ENCODE measurements at regions not wholly inside any gene's neighbourhood (a gene's known extent, or its start where the extent isn't known, plus 50 kb on each side); places are given as distances from the start of the nearest gene placed in this dataset.
A peak's percentile ranks its signal among the peaks of the same experiment; 100 is the strongest.

DNA sequence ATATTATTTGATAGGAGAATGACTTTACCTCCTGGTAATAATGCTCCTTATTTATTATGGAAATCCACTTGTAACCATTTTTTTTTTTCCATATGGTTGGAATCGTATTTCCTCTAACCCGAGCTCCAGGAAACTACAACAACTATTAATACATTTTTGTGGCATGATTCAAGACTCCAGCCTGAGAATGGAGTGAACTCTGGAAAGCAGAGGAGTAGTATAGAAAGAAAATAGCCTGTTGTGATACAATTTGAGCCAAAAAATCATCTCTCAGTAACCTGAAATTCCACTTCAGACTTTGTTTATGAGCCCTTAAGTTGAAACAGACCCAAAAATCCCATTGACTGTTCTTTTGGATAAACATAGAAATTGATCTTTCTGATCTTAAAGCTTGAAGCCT lies 921.1 kb downstream of the SOCS6 start:
- no peaks in the 10 kb centered on the region for H3K4me1 ChIP-seq (ENCODE audit: insufficient read depth, low read length, poor library complexity, severe bottlenecking)
- TF ChIP-seq, protein P1, sequence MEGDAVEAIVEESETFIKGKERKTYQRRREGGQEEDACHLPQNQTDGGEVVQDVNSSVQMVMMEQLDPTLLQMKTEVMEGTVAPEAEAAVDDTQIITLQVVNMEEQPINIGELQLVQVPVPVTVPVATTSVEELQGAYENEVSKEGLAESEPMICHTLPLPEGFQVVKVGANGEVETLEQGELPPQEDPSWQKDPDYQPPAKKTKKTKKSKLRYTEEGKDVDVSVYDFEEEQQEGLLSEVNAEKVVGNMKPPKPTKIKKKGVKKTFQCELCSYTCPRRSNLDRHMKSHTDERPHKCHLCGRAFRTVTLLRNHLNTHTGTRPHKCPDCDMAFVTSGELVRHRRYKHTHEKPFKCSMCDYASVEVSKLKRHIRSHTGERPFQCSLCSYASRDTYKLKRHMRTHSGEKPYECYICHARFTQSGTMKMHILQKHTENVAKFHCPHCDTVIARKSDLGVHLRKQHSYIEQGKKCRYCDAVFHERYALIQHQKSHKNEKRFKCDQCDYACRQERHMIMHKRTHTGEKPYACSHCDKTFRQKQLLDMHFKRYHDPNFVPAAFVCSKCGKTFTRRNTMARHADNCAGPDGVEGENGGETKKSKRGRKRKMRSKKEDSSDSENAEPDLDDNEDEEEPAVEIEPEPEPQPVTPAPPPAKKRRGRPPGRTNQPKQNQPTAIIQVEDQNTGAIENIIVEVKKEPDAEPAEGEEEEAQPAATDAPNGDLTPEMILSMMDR (conservative IDR thresholded peaks at IDR 0.05; ENCODE audit: low read depth, low read length), result no peak
- no peak for TF ChIP-seq EZH2 (IDR thresholded peaks at IDR 0.05; ENCODE audit: borderline replicate concordance, low read depth, low read length, poor library complexity, severe bottlenecking)
- no peak overlapping the region for H3K4me3 ChIP-seq (ENCODE audit: low read depth, low read length, poor library complexity, severe bottlenecking)
- ChIA-PET POLR2A (ENCODE audit: low non-redundant PET) (no interaction called here), CTCF (no interaction called here)
- no TSS peak for BruUV-seq (replicated peaks)
- H3K27me3 ChIP-seq (replicated peaks; ENCODE audit: insufficient read depth, low read depth, low read length, poor library complexity), result no peaks in the 10 kb centered on the region
- DNase-seq (ENCODE audit: low spot score), result peak; percentile 16
- intact Hi-C loops (cut with micrococcal nuclease; ENCODE audit: unreplicated experiment), result no loop called here
- H3K9me3 ChIP-seq (ENCODE audit: low read depth, low read length, poor library complexity, severe bottlenecking), result no peaks in the 10 kb centered on the region
- no peaks in the 10 kb centered on the region for H3K36me3 ChIP-seq (ENCODE audit: insufficient read depth, low read length, poor library complexity, severe bottlenecking)
- H3K27ac ChIP-seq (ENCODE audit: low read depth, low read length, poor library complexity, severe bottlenecking), result no peak overlapping the region

DNA sequence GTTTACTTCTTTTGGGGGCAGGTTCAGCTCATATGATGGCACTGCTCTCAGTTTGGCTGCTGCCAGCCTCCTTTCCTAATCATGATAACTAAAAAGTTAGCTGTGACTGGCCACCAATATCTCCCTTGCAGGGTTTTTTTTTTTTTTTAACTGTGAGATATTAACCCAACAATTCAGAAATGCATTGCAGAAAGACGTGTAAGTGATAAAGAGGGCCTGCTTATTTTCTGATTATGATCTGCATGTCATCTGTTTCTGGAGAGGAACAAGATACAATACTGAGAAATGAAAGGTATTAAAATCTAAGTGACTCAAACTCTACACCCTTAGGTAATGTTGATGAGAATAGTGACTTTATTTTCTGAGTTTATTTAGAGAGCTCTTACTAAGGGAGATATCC lies 905.6 kb downstream of the SOCS6 start:
- no TSS peak for BruUV-seq (replicated peaks)
- Histone ChIP-seq H3K4me3 (ENCODE audit: low read depth, low read length, poor library complexity, severe bottlenecking) (no peak overlapping the region), H3K27me3 (replicated peaks; ENCODE audit: insufficient read depth, low read depth, low read length, poor library complexity) (no peaks in the 10 kb centered on the region), H3K27ac (ENCODE audit: low read depth, low read length, poor library complexity, severe bottlenecking) (no peak overlapping the region), H3K36me3 (ENCODE audit: insufficient read depth, low read length, poor library complexity, severe bottlenecking) (no peaks in the 10 kb centered on the region), H3K9me3 (ENCODE audit: low read depth, low read length, poor library complexity, severe bottlenecking) (no peaks in the 10 kb centered on the region), H3K4me1 (ENCODE audit: insufficient read depth, low read length, poor library complexity, severe bottlenecking) (no peaks in the 10 kb centered on the region)
- DNase-seq (ENCODE audit: low spot score), result no peak
- TF ChIP-seq EZH2 (IDR thresholded peaks at IDR 0.05; ENCODE audit: borderline replicate concordance, low read depth, low read length, poor library complexity, severe bottlenecking), result no peak
- TF ChIP-seq, protein P1 (conservative IDR thresholded peaks at IDR 0.05; ENCODE audit: low read depth, low read length), result no peak
- ChIA-PET CTCF (no interaction called here), POLR2A (ENCODE audit: low non-redundant PET) (no interaction called here)
- intact Hi-C loops (cut with micrococcal nuclease; ENCODE audit: unreplicated experiment), result no loop called here

DNA sequence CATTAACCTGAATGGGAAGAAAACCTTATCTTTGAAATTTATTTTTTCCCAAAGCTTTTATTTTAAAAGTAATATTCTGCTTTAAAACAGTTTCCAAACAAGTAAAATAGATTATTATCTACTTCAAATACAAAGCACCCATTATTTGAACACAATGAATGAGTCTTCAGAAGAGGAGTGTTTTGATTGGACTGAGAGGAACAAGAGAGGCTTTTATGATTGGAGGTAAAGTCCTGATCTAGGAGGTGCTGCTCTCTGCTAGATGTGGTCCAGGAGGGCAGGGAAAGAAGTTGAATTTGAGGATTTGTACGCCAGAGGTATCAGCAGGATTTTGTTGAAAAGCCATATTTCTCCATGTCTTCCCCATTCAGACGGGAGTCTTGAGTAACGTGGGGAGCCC lies 900.7 kb downstream of the SOCS6 start:
- H3K9me3 ChIP-seq (ENCODE audit: low read depth, low read length, poor library complexity, severe bottlenecking), result no peaks in the 10 kb centered on the region
- POLR2A ChIA-PET (ENCODE audit: low non-redundant PET), result no interaction called here

More for the DNA sequence above, 900.7 kb downstream of the SOCS6 start:
- no peak for DNase-seq (ENCODE audit: low spot score)
- intact Hi-C loops (cut with micrococcal nuclease; ENCODE audit: unreplicated experiment), result no loop called here
- no peak for TF ChIP-seq EZH2 (IDR thresholded peaks at IDR 0.05; ENCODE audit: borderline replicate concordance, low read depth, low read length, poor library complexity, severe bottlenecking)
- TF ChIP-seq, protein P1 (conservative IDR thresholded peaks at IDR 0.05; ENCODE audit: low read depth, low read length), result no peak
- H3K27me3 ChIP-seq (replicated peaks; ENCODE audit: insufficient read depth, low read depth, low read length, poor library complexity), result no peaks in the 10 kb centered on the region
- H3K4me1 ChIP-seq (ENCODE audit: insufficient read depth, low read length, poor library complexity, severe bottlenecking), result no peaks in the 10 kb centered on the region
- no peaks in the 10 kb centered on the region for H3K36me3 ChIP-seq (ENCODE audit: insufficient read depth, low read length, poor library complexity, severe bottlenecking)
- no peak overlapping the region for H3K27ac ChIP-seq (ENCODE audit: low read depth, low read length, poor library complexity, severe bottlenecking)
- no TSS peak for BruUV-seq (replicated peaks)
- CTCF ChIA-PET, result no interaction called here
- H3K4me3 ChIP-seq (ENCODE audit: low read depth, low read length, poor library complexity, severe bottlenecking), result no peak overlapping the region

Data from A673 (cell line).